ENCODE measurements at regions not wholly inside any gene's neighbourhood (a gene's known extent, or its start where the extent isn't known, plus 50 kb on each side); places are given as distances from the start of the nearest gene placed in this dataset.
"Not testable (repeated sequence)": the region's sequence is repeated elsewhere in the genome, so short reads cannot be mapped to it uniquely, and the experiment has no call there.

- no peak for TF ChIP-seq CTCF (IDR thresholded peaks at IDR 0.05)
- TF ChIP-seq POLR2A (IDR thresholded peaks at IDR 0.05): no peak
These were observed 177.7 kb upstream of the SULF2 start for GRCh38 chr20:47963022-47963421.

DNA sequence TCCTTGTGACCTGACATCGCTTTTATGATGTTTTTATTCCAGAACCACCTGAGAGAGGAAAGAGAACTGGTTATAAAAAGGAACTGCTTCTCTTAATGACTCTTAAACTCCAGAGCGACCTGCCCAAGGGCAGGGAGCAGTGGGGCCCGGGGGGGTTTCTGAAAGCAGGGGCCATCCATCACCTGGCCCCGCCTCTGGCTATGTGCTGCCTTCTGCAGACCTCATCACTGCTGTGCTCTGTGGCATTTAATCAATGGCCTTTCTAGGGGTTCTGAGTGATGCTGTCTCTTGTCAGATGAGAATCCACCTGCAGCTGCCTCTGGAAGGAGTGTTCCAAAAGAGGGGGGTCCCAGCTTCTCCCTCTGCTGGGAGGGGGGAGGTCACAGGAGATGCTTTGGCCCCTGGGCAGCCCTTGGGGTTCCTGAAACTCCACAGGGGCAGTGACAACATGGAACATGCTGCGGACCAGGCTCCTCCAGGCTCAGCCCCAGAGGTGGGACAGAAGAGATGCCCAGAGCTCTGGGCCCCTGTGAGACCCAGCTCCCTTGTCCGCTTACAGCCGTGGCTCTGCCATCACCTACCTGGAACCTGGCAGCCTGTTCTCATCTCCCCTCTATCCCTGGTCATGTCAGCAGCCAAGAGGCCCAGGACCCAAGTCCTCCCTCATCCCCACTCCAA lies 177.1 kb upstream of the SULF2 start:
- DNase-seq: no peak
- no peaks in the 10 kb centered on the region for H3K36me3 ChIP-seq
- no peaks in the 10 kb centered on the region for H3K9me3 ChIP-seq
- H3K4me1 ChIP-seq: no peaks in the 10 kb centered on the region
- no peaks in the 10 kb centered on the region for H3K27me3 ChIP-seq
- H3K4me3 ChIP-seq: no peak overlapping the region
- intact Hi-C loops (cut with DNase I; ENCODE audit: low total_unique reads): no loop called here
- no peak overlapping the region for H3K27ac ChIP-seq
- TF ChIP-seq CTCF (IDR thresholded peaks at IDR 0.05) (no peak), POLR2A (IDR thresholded peaks at IDR 0.05) (no peak)

More at GRCh38 chr20:47963022-47963421, 177.7 kb upstream of the SULF2 start:
- no peaks in the 10 kb centered on the region for H3K9me3 ChIP-seq
- no peaks in the 10 kb centered on the region for H3K4me1 ChIP-seq
- H3K27me3 ChIP-seq: no peaks in the 10 kb centered on the region
- H3K27ac ChIP-seq: no peak overlapping the region
- intact Hi-C loops (cut with DNase I; ENCODE audit: low total_unique reads): no loop called here
- no peaks in the 10 kb centered on the region for H3K36me3 ChIP-seq
- DNase-seq: no peak
- H3K4me3 ChIP-seq: no peak overlapping the region

GRCh38 chr20:47960769-47961541 lies 175.7 kb upstream of the SULF2 start:
- no peak for DNase-seq
- intact Hi-C loops (cut with DNase I; ENCODE audit: low total_unique reads): no loop called here
- Histone ChIP-seq H3K27ac (no peak overlapping the region), H3K36me3 (no peaks in the 10 kb centered on the region), H3K4me3 (no peak overlapping the region), H3K4me1 (no peaks in the 10 kb centered on the region), H3K9me3 (no peaks in the 10 kb centered on the region), H3K27me3 (no peaks in the 10 kb centered on the region)
- TF ChIP-seq POLR2A (IDR thresholded peaks at IDR 0.05): no peak
- TF ChIP-seq CTCF (IDR thresholded peaks at IDR 0.05): no peak

DNA sequence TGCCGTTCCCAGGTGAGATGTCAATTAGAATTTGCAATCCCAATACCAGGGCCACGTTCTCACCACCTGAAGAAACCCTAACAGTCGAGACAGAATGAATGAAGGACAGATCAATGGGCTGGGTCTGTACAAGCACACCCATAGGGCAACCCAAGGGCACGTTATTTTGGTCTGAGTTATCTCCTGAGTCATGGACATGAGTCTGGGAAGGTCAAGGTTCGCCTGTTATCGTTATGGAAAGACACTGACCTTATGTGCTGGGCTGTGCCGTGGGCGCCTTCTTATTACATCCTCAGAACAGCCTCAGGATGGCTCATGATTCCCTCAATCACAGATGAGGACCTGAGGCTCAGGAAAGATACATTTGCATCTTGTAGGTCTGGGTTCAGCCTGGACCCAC lies 175.0 kb upstream of the SULF2 start:
- DNase-seq: no peak
- H3K36me3 ChIP-seq: no peaks in the 10 kb centered on the region
- no peak overlapping the region for H3K27ac ChIP-seq
- no peaks in the 10 kb centered on the region for H3K27me3 ChIP-seq
- intact Hi-C loops (cut with DNase I; ENCODE audit: low total_unique reads): no loop called here
- no peaks in the 10 kb centered on the region for H3K4me1 ChIP-seq
- H3K9me3 ChIP-seq: no peaks in the 10 kb centered on the region
- no peak overlapping the region for H3K4me3 ChIP-seq
- TF ChIP-seq POLR2A (IDR thresholded peaks at IDR 0.05) (no peak), CTCF (IDR thresholded peaks at IDR 0.05) (no peak)

DNA sequence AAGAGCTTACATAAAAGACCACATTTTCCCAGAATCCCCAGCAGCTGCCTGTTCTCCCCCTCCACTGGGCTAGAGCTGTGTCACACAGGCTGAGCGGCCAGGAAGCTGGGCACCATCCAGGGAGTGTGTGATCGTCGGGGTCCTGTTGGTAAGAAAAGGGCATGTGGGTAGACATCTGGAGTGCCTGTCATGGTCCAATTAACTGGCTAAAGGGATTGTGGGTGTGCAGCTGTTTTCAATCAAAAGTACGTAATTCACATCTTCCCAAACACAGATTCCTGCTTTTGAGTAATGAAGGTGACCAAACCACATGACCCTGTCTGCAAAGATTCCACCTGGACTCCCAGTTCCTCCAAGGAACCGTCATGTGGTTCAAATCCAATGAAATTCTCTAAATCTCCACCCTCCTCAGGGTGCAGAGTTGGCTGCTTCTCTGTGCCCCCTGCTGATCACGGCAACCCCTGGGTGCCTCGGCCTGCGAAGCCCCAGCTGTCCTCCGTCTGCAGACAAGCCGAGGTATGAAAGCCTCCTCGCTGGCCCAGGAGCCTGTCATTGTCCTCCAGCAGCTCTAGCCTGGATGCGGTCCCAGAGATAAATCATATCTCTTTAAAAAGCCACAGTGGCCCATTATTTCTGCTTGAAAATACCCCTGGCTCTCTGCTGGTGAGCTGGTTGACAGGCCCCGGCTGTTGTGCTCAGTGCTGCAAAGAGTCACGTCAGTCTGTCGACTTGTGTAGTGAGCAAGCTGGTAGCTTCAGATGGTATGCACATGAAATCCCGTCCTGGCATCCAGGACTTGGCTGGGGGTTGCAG lies 172.9 kb upstream of the SULF2 start:
- H3K4me1 ChIP-seq; H3K9me3 ChIP-seq; H3K4me3 ChIP-seq; H3K27me3 ChIP-seq; intact Hi-C loops (cut with DNase I; ENCODE audit: low total_unique reads); H3K36me3 ChIP-seq: not testable (repeated sequence)
- peak; percentile 63 to 66 for DNase-seq
- peak overlapping the region; percentile 62 to 80 for H3K27ac ChIP-seq
